WERI-Rb-1 (cell line): ENCODE measurements at regions not wholly inside any gene's neighbourhood (a gene's known extent, or its start where the extent isn't known, plus 50 kb on each side); places are given as distances from the start of the nearest gene placed in this dataset.
A peak's percentile ranks its signal among the peaks of the same experiment; 100 is the strongest.

ENCODE experiments used
- DNase-seq: peaks from one replicate; pipeline ENCODE4 v3.0.0-alpha.2; 2020
- H3K27ac ChIP-seq: fragments of 250-450 bp; sonication (Bioruptor Pico); 2 replicates; pipeline ENCODE4 v1.5.1; 2020; ENCODE audit warnings: mild to moderate bottlenecking, moderate library complexity
- H3K27me3 ChIP-seq: fragments of 250-450 bp; sonication (Bioruptor Pico); 2 replicates; pipeline ENCODE4 v1.5.1; 2021; ENCODE audit warnings: mild to moderate bottlenecking, low read depth, moderate library complexity; ENCODE audit not compliant: insufficient read depth, severe bottlenecking
- H3K36me3 ChIP-seq: fragments of 250-450 bp; sonication (Bioruptor Pico); 2 replicates; pipeline ENCODE4 v1.5.1; 2020; ENCODE audit warnings: mild to moderate bottlenecking, moderate library complexity
- H3K4me3 ChIP-seq: 2 replicates; pipeline ENCODE4 v1.5.1; 2011; ENCODE audit warnings: low read depth, mild to moderate bottlenecking, control low read depth, low read length
- H3K9me3 ChIP-seq: fragments of 250-450 bp; sonication (Bioruptor Pico); 2 replicates; pipeline ENCODE4 v1.5.1; 2021; ENCODE audit warnings: mild to moderate bottlenecking, moderate library complexity; ENCODE audit not compliant: severe bottlenecking
- CTCF ChIP-seq: IDR thresholded peaks from 2 replicates; pipeline ENCODE4 v1.5.1; 2011; ENCODE audit warnings: low read depth, mild to moderate bottlenecking, control low read depth, inconsistent platforms, low read length

- no peaks in the 10 kb centered on the region for H3K36me3 ChIP-seq
- DNase-seq = no peak
- H3K27me3 ChIP-seq = no peaks in the 10 kb centered on the region
- H3K27ac ChIP-seq = no peak overlapping the region
- H3K9me3 ChIP-seq = no peaks in the 10 kb centered on the region
- no peak for TF ChIP-seq CTCF
- H3K4me3 ChIP-seq = no peak overlapping the region
These were observed 306.2 kb upstream of the MKI67 start for GRCh38 chr10:128432423-128432822.

GRCh38 chr10:128435811-128436210, 309.6 kb upstream of the MKI67 start:
- Histone ChIP-seq H3K9me3 (no peaks in the 10 kb centered on the region), H3K36me3 (no peaks in the 10 kb centered on the region), H3K4me3 (no peak overlapping the region), H3K27me3 (no peaks in the 10 kb centered on the region), H3K27ac (no peak overlapping the region)
- DNase-seq = no peak
- no peak for TF ChIP-seq CTCF

GRCh38 chr10:128437786-128438345, 311.6 kb upstream of the MKI67 start:
- Histone ChIP-seq H3K9me3 (no peaks in the 10 kb centered on the region), H3K36me3 (no peaks in the 10 kb centered on the region), H3K27ac (no peak overlapping the region), H3K4me3 (no peak overlapping the region), H3K27me3 (no peaks in the 10 kb centered on the region)
- no peak for TF ChIP-seq CTCF
- DNase-seq = no peak

GRCh38 chr10:128438417-128439063, 312.3 kb upstream of the MKI67 start:
- Histone ChIP-seq H3K27ac (no peak overlapping the region), H3K36me3 (no peaks in the 10 kb centered on the region), H3K4me3 (no peak overlapping the region), H3K9me3 (no peaks in the 10 kb centered on the region), H3K27me3 (no peaks in the 10 kb centered on the region)
- no peak for DNase-seq
- TF ChIP-seq CTCF = no peak

- Histone ChIP-seq H3K36me3 (no peaks in the 10 kb centered on the region), H3K9me3 (no peaks in the 10 kb centered on the region), H3K4me3 (peak overlapping the region; percentile 20), H3K27me3 (no peaks in the 10 kb centered on the region), H3K27ac (peak overlapping the region; percentile 68)
- TF ChIP-seq CTCF = no peak
- peak; percentile 95 for DNase-seq
These were observed 314.4 kb upstream of the MKI67 start for GRCh38 chr10:128440513-128441160.
